ENCODE measurements at regions not wholly inside any gene's neighbourhood (a gene's known extent, or its start where the extent isn't known, plus 50 kb on each side); places are given as distances from the start of the nearest gene placed in this dataset.
A peak's percentile ranks its signal among the peaks of the same experiment; 100 is the strongest.

DNA sequence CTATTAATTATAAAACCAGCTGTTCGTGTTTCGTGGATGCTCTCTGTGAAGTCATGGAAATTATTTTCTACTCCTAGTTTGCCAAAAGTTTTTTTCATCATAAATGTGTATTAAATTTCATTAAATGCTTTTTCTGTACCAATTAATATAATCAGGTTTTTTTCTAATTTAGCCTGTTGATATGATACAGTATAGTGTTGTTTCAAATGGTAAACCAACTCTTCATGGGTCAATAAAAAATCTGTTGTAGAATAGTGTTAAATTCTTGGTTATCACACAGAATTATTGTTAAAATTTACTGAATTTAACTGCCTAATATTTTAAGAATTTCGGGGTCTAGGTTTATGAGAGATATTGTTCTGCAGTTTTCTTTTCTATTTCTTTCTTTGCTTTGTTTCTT, 505.9 kb upstream of the MANEA start:
- DNase-seq (ENCODE audit: low spot score): no peak

- DNase-seq (ENCODE audit: low spot score): no peak
Observed at GRCh38 chr6:95078457-95078856, 498.9 kb upstream of the MANEA start.

DNA sequence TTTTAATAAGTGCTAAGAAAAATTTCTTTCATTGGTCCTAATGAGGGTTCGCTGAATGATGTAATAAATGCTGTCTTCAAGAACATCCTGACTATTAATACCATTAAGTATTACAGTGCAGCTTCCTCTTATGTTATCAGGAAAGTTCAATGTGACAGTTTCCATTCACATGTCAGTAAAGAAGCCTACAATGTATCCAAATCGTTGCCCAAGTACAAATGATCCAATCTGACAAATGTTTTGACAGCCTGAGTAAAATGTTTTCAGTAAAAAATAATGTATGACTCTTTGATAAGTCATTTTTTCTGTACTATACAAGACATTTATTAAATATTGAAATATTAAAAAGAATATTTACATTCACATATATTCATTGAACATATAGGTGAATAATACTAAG, 496.1 kb upstream of the MANEA start:
- DNase-seq (ENCODE audit: low spot score): no peak

DNA sequence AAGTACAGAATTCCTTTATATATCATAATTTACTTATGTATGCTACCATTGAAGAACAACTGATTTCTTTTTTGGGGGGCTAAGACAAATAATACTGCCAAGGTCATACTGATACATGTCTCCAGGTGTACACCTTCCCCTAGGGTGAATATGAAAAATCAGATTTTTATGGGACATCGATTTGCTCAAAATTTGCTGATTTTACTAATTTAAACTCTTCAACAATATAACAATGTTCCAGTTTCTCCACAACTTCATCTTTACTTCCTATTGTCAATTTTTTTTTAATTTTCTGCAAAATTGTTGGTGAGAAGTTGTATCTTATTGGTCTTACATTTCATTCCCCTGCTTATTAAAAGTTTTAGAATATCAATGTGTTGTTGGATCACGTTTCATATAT, 495.4 kb upstream of the MANEA start:
- no peak for DNase-seq (ENCODE audit: low spot score)

GRCh38 chr6:95083506-95083905, 493.8 kb upstream of the MANEA start:
- DNase-seq (ENCODE audit: low spot score): no peak

DNA sequence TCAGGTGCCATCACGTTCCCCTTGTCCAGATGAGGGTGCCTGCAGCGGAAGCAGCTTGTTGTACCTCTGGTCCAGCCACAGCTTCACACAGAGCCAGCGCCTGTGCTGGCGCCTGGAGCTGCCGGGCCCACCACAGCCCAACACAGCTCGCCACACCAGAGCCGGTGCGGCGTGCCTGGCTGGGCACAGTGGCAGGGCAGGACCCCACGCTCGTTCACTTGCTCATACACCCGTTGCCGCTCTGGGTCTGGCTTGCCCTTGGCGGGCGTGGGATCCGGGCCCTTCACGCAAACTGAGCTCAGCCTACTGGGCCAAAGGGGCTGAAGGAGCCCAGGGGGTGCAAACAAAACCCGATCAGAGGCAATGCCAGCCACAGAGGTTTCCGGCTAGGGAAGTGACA, 492.5 kb upstream of the MANEA start:
- no peak for DNase-seq (ENCODE audit: low spot score)

DNA sequence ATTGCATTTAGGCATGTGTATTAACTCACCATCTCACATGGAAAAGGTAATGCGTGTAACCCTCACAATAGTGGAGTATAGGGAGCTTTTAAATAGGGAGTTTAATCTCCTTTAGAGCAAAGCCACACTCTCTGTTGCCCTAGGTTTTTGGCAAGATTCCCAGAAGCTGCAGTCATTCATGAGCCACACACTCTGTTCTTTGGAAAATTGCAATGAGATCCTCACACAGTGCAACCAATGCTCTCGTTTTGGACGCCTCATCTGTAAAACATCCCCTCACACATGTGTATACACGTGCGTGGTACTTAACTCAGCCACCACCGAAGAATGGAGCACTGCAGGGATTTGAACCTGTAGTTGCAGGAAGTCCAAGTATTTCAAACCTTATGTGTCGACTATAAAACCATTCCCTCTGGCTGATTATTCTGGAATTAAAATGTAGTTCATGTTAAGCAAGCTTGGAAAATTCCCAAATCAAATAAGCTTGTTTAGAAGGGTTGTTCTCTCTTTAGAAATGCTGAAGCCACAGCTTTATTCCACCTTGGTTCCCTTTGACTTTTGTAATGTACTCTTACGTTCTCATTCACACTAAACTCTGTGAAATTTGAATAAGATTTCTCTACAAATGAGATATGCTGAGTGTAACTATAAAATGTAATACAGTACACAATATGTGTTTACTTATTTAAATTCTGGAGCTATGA, 489.8 kb upstream of the MANEA start:
- peak; percentile 85 for DNase-seq (ENCODE audit: low spot score)

DNA sequence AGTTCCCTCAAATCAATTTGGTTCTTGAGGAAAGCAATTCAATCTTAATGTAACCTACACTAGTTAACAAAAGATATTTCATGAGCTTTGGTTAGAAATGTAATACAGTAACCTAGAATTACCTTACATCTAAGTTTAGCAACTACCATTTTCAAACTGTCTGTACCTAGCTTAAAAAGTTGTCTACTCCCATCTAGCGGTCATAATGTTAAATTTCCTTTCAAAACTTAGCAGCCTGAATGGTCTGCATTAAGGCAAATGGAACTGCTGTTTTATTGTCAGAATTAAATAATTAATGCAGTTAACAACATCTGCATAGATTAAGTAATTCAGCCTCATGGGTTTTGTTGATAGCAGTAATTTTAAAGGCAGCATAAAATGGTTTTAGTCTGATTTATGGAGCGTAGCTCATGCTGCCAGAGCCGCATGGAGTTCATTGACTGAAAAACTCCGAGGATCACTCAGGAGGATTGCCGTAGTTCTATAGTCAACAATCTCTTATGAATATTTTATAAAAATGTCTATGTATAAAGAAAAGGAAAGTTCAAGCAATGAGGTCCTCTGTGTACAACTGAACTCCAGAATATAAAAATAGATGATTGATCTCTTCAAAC, 485.4 kb upstream of the MANEA start:
- peak; percentile 83 for DNase-seq (ENCODE audit: low spot score)

- no peak for DNase-seq (ENCODE audit: low spot score)
Observed at GRCh38 chr6:95093154-95093553, 484.2 kb upstream of the MANEA start.

GRCh38 chr6:95094751-95095663, 482.3 kb upstream of the MANEA start:
- DNase-seq (ENCODE audit: low spot score): peak; percentile 84

GRCh38 chr6:95095855-95096254, 481.5 kb upstream of the MANEA start:
- no peak for DNase-seq (ENCODE audit: low spot score)

DNA sequence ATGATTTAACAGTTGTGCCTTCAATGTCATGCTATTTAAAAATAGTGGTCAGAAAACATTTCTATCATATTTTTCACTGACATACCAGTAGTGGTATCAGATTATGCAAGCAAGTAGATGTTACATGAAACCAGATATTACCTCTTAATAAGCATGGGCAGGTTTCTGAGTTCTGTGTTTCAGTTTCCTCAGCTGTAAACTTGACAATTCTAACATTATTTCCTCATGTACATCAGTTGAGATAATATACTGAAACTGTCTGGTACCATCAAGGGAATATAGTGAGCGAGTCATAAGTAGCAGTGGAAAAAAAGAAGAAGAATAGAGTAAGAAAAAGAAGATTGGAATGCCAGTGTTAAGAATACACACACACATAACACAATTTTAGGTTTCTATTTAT, 477.9 kb upstream of the MANEA start:
- DNase-seq (ENCODE audit: low spot score): no peak

- no peak for DNase-seq (ENCODE audit: low spot score)
Observed at GRCh38 chr6:95109212-95109611, 468.1 kb upstream of the MANEA start.

- DNase-seq (ENCODE audit: low spot score): no peak
Observed at GRCh38 chr6:95110767-95111166, 466.6 kb upstream of the MANEA start.

DNA sequence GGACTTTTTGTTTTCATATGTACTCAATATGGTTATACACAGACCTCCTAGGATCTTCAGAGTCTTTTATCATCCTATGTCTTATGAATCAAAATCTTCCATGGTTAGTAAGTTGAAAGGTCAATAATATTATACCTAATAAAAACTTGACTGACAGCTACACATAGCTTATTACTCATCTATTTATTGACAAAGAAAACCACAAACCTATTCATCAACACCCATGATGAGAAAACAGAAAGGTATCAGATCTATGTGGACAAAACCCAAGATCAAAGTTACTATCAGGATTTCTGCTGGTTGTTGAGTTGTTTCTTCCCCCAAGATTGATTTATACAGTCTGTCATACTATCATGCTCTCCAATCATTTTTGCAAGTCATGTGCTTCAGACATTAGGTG, 460.1 kb upstream of the MANEA start:
- no peak for DNase-seq (ENCODE audit: low spot score)

DNA sequence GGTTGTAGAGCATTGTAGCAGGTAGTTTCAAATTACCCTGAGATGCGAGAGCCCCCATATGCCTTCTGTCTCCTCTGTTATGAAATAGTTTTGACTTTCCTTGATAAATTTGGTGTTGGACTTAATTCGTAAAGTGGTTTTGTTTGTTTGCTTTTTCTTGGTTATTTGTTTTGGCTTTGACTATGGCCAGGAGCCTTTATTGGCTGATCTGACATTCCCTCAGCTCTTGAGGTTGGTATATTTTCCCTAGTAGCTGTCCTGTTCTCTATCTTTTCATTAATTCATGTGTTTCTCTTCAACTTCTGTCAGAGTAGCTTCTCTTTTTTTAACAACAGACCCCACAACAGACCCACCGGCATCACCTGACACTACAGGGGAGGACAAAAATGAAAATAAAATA, 457.4 kb upstream of the MANEA start:
- no peak for DNase-seq (ENCODE audit: low spot score)

DNA sequence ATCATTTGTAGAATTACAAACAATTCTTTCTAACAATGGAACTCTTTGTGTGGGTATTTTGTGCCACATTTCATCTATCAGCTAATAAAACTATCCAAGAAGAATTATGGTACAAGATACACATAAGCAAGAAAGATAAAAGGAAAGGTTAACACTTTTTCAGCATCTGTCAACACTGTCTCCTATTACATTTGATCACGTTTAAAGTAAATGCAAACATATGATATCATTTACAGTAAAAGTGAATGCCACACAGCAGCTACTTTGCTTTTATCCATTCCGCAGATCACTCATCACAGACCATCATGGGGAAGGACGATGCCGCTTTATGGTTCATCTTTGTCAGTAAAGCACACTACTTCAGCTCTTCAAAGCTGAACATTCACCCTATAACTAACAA, 456.4 kb upstream of the MANEA start:
- no peak for DNase-seq (ENCODE audit: low spot score)

GRCh38 chr6:95127261-95127660, 450.1 kb upstream of the MANEA start:
- no peak for DNase-seq (ENCODE audit: low spot score)

- no peak for DNase-seq (ENCODE audit: low spot score)
Observed at GRCh38 chr6:95128439-95128838, 448.9 kb upstream of the MANEA start.

DNA sequence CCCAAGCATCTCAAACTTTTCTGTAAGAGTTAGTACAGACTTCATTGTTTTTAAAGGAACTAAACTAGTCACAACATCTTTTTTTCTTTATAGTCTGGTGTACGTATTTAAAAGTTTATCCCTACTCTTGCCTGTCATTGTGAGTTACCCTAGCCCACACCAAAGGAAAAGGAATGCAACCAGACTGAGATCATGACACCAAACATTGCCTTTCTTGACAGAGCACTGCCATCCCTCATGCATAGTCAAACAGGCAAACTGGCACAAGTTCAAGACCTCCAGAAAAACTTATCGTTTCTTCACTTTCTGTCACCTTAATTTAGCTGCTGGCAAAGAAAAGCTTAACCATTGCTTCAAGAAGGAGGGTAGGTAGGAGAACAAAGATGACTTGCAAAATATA, 448.4 kb upstream of the MANEA start:
- no peak for DNase-seq (ENCODE audit: low spot score)

DNA sequence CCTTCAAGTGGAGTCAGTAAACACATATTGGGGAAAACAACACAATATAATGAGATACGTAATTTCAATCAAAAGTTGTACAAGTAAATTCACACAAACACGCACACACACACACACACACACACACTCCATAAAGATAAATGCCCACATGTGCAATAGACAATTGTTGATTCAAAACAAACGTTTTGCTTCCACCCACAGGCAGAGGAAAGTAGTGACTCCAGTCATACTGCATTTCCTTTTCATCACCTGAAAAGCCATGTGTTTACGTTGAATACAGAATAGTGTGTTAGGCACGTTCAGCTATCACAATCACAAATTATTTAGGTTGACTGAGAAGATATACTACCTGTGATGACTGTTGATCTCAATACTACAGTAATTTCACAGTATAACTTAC, 443.8 kb upstream of the MANEA start:
- DNase-seq (ENCODE audit: low spot score): peak; percentile 50

DNA sequence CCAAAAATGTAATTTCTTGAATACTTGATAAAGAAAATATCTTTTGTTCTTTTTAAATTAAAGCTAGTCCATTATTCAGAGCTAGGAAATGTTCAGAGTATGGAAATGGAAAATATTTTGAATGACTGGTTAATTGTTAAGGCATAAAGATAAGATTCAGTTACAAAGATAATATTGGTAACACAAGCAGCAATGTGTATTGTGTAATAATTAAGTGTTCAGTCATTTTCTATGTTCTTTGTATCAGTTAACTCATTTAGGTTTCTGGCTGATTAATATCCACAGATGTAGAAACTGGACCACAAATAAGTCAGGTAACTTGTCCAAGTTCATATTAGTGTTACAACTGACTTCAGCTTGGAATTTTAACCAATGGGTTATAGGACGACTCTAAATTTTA, 442.2 kb upstream of the MANEA start:
- DNase-seq (ENCODE audit: low spot score): no peak

- DNase-seq (ENCODE audit: low spot score): no peak
Observed at GRCh38 chr6:95142101-95142500, 435.2 kb upstream of the MANEA start.

Measured in RKO (cell line).